ENCODE measurements at regions not wholly inside any gene's neighbourhood (a gene's known extent, or its start where the extent isn't known, plus 50 kb on each side); places are given as distances from the start of the nearest gene placed in this dataset.

DNA sequence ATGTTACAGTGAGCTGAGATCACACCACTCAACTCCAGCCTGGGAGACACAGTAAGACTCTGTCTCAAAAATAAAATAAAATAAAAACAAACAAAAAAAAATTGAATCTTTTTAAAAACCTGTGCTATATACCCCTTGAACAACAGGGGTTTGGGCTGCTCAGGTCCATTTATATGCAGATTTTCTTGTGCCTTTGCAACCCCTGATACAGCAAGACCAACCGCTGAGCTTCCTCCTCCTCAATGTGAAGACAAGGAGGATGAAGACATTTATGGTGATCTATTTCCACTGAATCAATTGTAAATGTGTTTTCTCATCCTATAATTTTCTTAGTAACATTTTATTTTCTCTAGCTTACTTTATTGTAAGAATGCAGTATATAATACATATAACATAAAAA is 831.0 kb upstream of the ARPP21 start:
- no peaks in the 10 kb centered on the region for H3K9me3 ChIP-seq
- Mint-ChIP-seq H3K27me3 (ENCODE audit: insufficient read depth, unreplicated experiment) (no peaks in the 10 kb centered on the region), H3K36me3 (ENCODE audit: insufficient read depth, unreplicated experiment) (no peaks in the 10 kb centered on the region), H3K27ac (ENCODE audit: unreplicated experiment) (no peak overlapping the region), H3K4me3 (ENCODE audit: unreplicated experiment) (no peak overlapping the region), H3K9me3 (ENCODE audit: unreplicated experiment) (no peaks in the 10 kb centered on the region), H3K4me1 (ENCODE audit: low read depth, unreplicated experiment) (no peaks in the 10 kb centered on the region)
- POLR2A ChIA-PET: no interaction called here
- intact Hi-C loops (cut with micrococcal nuclease; ENCODE audit: unreplicated experiment): no loop called here
- no peaks in the 10 kb centered on the region for H3K4me1 ChIP-seq
- no peaks in the 10 kb centered on the region for H3K36me3 ChIP-seq (ENCODE audit: control insufficient read depth, insufficient read depth, low read length)
- no peak for DNase-seq
- CTCF ChIA-PET: no interaction called here
- no peaks in the 10 kb centered on the region for H3K27me3 ChIP-seq (replicated peaks; ENCODE audit: control insufficient read depth, insufficient read depth, low read length)
- BruUV-seq (replicated peaks): no TSS peak
- TF ChIP-seq, protein P1, sequence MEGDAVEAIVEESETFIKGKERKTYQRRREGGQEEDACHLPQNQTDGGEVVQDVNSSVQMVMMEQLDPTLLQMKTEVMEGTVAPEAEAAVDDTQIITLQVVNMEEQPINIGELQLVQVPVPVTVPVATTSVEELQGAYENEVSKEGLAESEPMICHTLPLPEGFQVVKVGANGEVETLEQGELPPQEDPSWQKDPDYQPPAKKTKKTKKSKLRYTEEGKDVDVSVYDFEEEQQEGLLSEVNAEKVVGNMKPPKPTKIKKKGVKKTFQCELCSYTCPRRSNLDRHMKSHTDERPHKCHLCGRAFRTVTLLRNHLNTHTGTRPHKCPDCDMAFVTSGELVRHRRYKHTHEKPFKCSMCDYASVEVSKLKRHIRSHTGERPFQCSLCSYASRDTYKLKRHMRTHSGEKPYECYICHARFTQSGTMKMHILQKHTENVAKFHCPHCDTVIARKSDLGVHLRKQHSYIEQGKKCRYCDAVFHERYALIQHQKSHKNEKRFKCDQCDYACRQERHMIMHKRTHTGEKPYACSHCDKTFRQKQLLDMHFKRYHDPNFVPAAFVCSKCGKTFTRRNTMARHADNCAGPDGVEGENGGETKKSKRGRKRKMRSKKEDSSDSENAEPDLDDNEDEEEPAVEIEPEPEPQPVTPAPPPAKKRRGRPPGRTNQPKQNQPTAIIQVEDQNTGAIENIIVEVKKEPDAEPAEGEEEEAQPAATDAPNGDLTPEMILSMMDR (IDR thresholded peaks at IDR 0.05; ENCODE audit: insufficient read depth in 1 of 2, low read depth in 1 of 2, low read length in 1 of 2, severe bottlenecking in 1 of 2, unreplicated experiment in 1 of 2): no peak
- no peak overlapping the region for H3K4me3 ChIP-seq (ENCODE audit: low read depth, low read length)

DNA sequence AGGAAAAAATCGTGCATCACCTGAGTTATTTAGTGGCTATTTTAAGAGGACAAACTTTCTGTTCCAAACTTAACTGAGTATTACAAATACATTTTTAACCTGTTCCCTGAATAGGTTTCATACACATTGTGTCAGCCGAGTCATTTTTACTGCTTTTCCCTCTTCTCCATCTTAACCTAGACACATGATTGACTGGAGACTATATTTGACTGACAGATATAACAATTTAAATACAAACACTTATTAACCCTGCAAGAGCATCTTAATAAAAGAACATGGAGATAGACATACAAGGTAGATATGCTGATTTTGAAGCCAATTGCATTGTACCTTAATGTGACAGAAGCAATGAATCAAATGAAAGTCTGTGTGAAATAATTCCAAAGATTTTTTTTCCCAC is 810.5 kb upstream of the ARPP21 start:
- H3K4me1 Mint-ChIP-seq (ENCODE audit: low read depth, unreplicated experiment): no peaks in the 10 kb centered on the region
- H3K36me3 Mint-ChIP-seq (ENCODE audit: insufficient read depth, unreplicated experiment): no peaks in the 10 kb centered on the region

DNA sequence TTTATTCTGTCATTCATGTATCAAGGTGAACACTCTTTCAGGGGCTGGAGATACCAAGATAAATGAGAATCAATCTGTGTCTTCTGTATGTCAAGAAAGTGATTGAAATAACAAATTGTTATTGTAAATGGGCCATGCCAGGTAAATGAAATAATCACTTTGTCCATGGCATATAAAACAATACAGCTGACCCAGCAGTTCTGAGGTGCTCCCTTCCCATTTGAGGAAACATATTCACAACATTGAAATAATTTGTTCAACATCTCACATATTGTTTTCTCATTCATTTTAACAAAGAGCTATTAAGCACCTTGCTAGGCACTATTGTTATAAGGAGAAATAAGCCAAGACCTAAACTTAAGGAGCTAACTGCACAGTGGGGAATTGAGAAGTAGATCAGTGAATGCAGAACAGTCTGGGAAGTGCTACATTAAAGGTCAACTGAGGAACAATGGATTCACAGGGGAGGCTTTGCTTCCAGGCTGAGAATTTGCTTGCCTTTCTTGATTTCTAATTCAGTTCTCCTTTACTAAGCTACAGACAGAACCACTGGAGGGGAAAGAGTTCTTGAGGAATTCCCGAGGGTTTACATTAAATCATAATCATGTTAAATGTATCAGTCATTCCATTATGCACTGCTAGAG is 806.3 kb upstream of the ARPP21 start:
- no TSS peak for BruUV-seq (replicated peaks)
- Mint-ChIP-seq H3K36me3 (ENCODE audit: insufficient read depth, unreplicated experiment) (no peaks in the 10 kb centered on the region), H3K4me1 (ENCODE audit: low read depth, unreplicated experiment) (peaks cover 2% of the 10 kb centered on the region), H3K27ac (ENCODE audit: unreplicated experiment) (no peak overlapping the region), H3K27me3 (ENCODE audit: insufficient read depth, unreplicated experiment) (no peaks in the 10 kb centered on the region), H3K4me3 (ENCODE audit: unreplicated experiment) (no peak overlapping the region), H3K9me3 (ENCODE audit: unreplicated experiment) (no peaks in the 10 kb centered on the region)
- Histone ChIP-seq H3K27me3 (replicated peaks; ENCODE audit: control insufficient read depth, insufficient read depth, low read length) (no peaks in the 10 kb centered on the region), H3K4me1 (no peaks in the 10 kb centered on the region), H3K36me3 (ENCODE audit: control insufficient read depth, insufficient read depth, low read length) (no peaks in the 10 kb centered on the region), H3K9me3 (no peaks in the 10 kb centered on the region), H3K4me3 (ENCODE audit: low read depth, low read length) (no peak overlapping the region)
- TF ChIP-seq, protein P1 (IDR thresholded peaks at IDR 0.05; ENCODE audit: insufficient read depth in 1 of 2, low read depth in 1 of 2, low read length in 1 of 2, severe bottlenecking in 1 of 2, unreplicated experiment in 1 of 2): no peak
- ChIA-PET CTCF (no interaction called here), POLR2A (no interaction called here)
- intact Hi-C loops (cut with micrococcal nuclease; ENCODE audit: unreplicated experiment): no loop called here
- no peak for DNase-seq

More for the DNA sequence above, 810.5 kb upstream of the ARPP21 start:
- Mint-ChIP-seq H3K27ac (ENCODE audit: unreplicated experiment) (no peak overlapping the region), H3K9me3 (ENCODE audit: unreplicated experiment) (no peaks in the 10 kb centered on the region), H3K4me3 (ENCODE audit: unreplicated experiment) (no peak overlapping the region), H3K27me3 (ENCODE audit: insufficient read depth, unreplicated experiment) (no peaks in the 10 kb centered on the region)
- BruUV-seq (replicated peaks): no TSS peak
- intact Hi-C loops (cut with micrococcal nuclease; ENCODE audit: unreplicated experiment): no loop called here
- Histone ChIP-seq H3K4me1 (no peaks in the 10 kb centered on the region), H3K36me3 (ENCODE audit: control insufficient read depth, insufficient read depth, low read length) (no peaks in the 10 kb centered on the region), H3K4me3 (ENCODE audit: low read depth, low read length) (no peak overlapping the region), H3K9me3 (no peaks in the 10 kb centered on the region), H3K27me3 (replicated peaks; ENCODE audit: control insufficient read depth, insufficient read depth, low read length) (no peaks in the 10 kb centered on the region)
- CTCF ChIA-PET: no interaction called here
- POLR2A ChIA-PET: no interaction called here
- TF ChIP-seq, protein P1 (IDR thresholded peaks at IDR 0.05; ENCODE audit: insufficient read depth in 1 of 2, low read depth in 1 of 2, low read length in 1 of 2, severe bottlenecking in 1 of 2, unreplicated experiment in 1 of 2): no peak
- DNase-seq: no peak

Measured in Caco-2 (cell line).